Activated CD4-positive, alpha-beta T cell treated with anti-CD3 and anti-CD28 coated beads for 36 hours (primary cell): ENCODE measurements at regions not wholly inside any gene's neighbourhood (a gene's known extent, or its start where the extent isn't known, plus 50 kb on each side); places are given as distances from the start of the nearest gene placed in this dataset.

Experiments
- ATAC-seq: fragments of 200-7000 bp; cut with Tn5 transposase; one replicate; pipeline ENCODE4 v1.10.0; 2021; ENCODE audit warnings: mild to moderate bottlenecking, moderate library complexity
- CTCF ChIA-PET: fragments of 350-600 bp; sonication (Branson Sonifier 250); formaldehyde crosslinking; loops from one replicate; lab custom pipeline; 2021; ENCODE audit warnings: antibody characterized with exemption; lab: Charles Lee
- POLR2A ChIA-PET: fragments of 350-600 bp; sonication (Branson Sonifier 250); formaldehyde crosslinking; loops from one replicate; lab custom pipeline; 2021; ENCODE audit warnings: antibody characterized with exemption, inconsistent platforms; lab: Charles Lee
- DNase-seq: peaks from one replicate; pipeline ENCODE4 v3.0.0-alpha.2; 2020
- H3K27ac Mint-ChIP-seq: one replicate; pipeline ENCODE4 v1.8.0; 2021; ENCODE audit warnings: mixed read lengths
- H3K27me3 Mint-ChIP-seq: one replicate; pipeline ENCODE4 v1.8.0; 2021; ENCODE audit warnings: mixed read lengths
- H3K36me3 Mint-ChIP-seq: one replicate; pipeline ENCODE4 v1.8.0; 2021; ENCODE audit warnings: low read depth, mixed read lengths
- H3K4me1 Mint-ChIP-seq: one replicate; pipeline ENCODE4 v1.8.0; 2021; ENCODE audit warnings: mixed read lengths
- H3K4me3 Mint-ChIP-seq: one replicate; pipeline ENCODE4 v1.8.0; 2021; ENCODE audit warnings: mild to moderate bottlenecking, moderate library complexity, mixed read lengths
- H3K9me3 Mint-ChIP-seq: one replicate; pipeline ENCODE4 v1.8.0; 2021; ENCODE audit warnings: low read depth, mixed read lengths
- intact Hi-C, 2 experiments: fragments of 100-400 bp; cut with DNase I in 1 of 2; cut with micrococcal nuclease in 1 of 2; formaldehyde crosslinking; loops; one replicate each; pipeline versions ENCODE4 v1.14.2 to v1.15.1; 2022 to 2024; cut with DNase I, micrococcal nuclease

DNA sequence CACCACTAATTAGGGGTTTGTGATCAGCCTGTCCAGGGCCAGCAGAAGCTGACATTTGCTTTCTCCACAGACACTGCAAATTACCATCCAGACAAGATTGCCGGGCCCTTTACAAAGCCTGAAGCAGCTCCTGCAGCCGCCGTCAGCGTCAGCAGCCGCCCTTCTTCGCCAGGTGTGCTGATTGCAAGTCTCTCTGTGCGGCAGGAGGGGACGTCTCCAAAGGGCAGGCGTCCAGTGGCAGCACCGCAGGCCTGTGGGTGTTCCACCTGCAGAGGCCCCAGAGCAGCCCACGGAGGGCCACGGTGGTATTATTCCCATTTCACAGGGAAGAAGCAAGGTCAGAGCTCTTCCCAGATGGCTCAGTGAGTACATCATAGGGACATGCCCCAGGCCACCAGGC is 108.0 kb upstream of the PPP1R26 start:
- ATAC-seq (no peak), DNase-seq (no peak)
- no peaks in the 10 kb centered on the region for H3K4me1 Mint-ChIP-seq
- no peak overlapping the region for H3K27ac Mint-ChIP-seq
- intact Hi-C loops, result no loop called here
- CTCF ChIA-PET, result no interaction called here
- no peaks in the 10 kb centered on the region for H3K9me3 Mint-ChIP-seq
- H3K36me3 Mint-ChIP-seq, result no peaks in the 10 kb centered on the region
- POLR2A ChIA-PET, result no interaction called here
- H3K27me3 Mint-ChIP-seq, result no peaks in the 10 kb centered on the region
- H3K4me3 Mint-ChIP-seq, result no peak overlapping the region

DNA sequence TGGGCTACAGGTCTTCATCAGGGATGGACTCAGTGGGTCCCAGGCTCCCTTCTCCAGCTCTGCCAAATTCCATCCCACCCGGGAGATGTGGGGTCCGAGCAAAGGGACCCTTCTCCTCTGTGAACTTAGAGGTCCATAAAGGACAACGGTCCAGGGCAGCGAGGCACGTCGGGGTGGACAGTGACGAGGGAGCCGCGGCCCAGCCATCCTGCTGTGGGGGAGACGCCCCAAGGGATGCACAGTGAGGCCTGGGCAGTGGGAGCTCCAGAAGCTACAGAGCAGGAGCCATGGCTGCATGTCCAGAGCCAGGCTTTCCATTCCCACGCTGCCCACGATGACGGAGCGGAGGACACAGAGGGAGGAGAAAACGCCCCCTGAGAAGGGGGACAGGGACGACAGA is 107.5 kb upstream of the PPP1R26 start:
- Mint-ChIP-seq H3K36me3 (no peaks in the 10 kb centered on the region), H3K9me3 (no peaks in the 10 kb centered on the region)
- CTCF ChIA-PET, result no interaction called here

DNA sequence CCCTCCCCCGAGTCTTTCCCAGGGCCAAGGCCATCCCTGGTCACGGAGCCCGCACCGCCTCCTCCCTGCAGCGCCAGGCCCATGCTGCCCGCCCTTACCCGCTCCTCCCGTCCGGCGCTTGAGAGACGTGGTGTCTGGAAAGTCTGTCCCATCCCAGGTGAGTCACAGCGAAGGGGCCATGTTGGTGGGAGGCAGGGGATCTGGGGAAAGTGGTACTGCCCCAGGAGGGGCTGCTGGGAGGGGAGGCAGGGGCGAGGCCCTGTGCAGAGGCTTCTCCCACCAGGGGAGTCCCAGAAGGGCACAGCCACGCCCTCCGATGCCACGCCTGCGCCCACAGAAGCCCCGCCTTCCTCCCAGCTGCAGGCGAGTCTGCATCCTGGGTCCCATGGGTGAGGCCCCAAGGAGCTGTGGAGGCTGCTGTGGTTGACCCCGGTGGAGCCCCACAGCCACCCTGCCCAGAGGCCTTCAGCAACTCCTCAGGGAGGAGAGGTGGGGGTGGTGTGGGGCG is 107.0 kb upstream of the PPP1R26 start:
- H3K36me3 Mint-ChIP-seq, result no peaks in the 10 kb centered on the region
- DNase-seq (no peak), ATAC-seq (no peak)
- CTCF ChIA-PET, result no interaction called here
- H3K4me3 Mint-ChIP-seq, result no peak overlapping the region
- H3K4me1 Mint-ChIP-seq, result no peaks in the 10 kb centered on the region
- no peaks in the 10 kb centered on the region for H3K9me3 Mint-ChIP-seq
- intact Hi-C loops, result no loop called here
- POLR2A ChIA-PET, result no interaction called here
- no peaks in the 10 kb centered on the region for H3K27me3 Mint-ChIP-seq
- H3K27ac Mint-ChIP-seq, result no peak overlapping the region

More for the DNA sequence above, 107.5 kb upstream of the PPP1R26 start:
- H3K4me3 Mint-ChIP-seq, result no peak overlapping the region
- no peaks in the 10 kb centered on the region for H3K27me3 Mint-ChIP-seq
- DNase-seq (no peak), ATAC-seq (no peak)
- no peaks in the 10 kb centered on the region for H3K4me1 Mint-ChIP-seq
- POLR2A ChIA-PET, result no interaction called here
- no peak overlapping the region for H3K27ac Mint-ChIP-seq
- intact Hi-C loops, result no loop called here

DNA sequence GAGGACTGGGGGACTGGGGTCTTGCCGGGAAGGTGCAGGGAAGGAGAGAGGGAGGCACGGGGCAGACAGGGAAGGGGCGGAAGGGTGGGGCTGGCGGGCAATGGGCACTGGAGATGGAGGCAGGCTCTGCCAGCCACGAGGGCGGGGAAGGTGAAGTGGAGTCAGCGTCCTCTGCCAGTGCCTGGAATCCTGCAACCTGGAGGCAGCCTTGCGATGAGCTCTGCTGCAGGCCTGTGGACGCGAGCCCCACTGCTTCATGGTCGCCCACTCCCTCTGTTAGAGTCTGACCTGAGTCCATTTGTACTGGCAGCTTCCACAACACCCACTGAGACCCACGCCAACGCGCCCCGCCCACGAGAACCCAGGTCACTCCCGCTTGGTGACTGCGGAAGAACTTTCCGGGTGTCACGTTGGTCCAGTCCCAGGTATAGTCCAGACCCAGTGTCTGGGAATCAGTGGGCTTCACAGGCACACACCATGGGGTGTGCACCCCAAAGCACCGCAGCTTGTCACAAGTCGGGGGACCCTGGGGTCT is 106.4 kb upstream of the PPP1R26 start:
- H3K9me3 Mint-ChIP-seq, result no peaks in the 10 kb centered on the region
- no peak overlapping the region for H3K4me3 Mint-ChIP-seq
- ATAC-seq, result no peak
- no peak overlapping the region for H3K27ac Mint-ChIP-seq
- H3K27me3 Mint-ChIP-seq, result no peaks in the 10 kb centered on the region
- POLR2A ChIA-PET, result no interaction called here
- no peak for DNase-seq
- intact Hi-C loops, result no loop called here
- H3K36me3 Mint-ChIP-seq, result no peaks in the 10 kb centered on the region
- no peaks in the 10 kb centered on the region for H3K4me1 Mint-ChIP-seq
- CTCF ChIA-PET, result no interaction called here

DNA sequence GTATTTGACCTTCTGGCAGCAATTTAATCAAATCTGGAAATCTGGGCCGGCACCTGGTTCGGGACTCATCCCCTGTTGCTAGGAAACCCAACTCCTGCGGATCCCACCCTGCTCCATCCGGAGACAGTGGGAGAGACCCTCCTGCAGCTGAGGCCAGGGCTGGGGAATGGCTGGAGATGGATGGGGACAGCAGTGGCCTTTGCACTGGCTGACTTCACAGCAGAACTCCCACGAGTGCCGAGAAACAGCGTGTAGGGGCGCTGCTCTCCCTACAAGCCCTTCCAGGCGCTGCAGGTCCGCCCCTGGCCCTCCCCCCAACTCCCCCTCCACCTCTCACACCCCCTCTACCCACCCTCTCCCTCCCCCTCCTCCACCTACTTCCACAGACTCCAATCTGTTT is 105.8 kb upstream of the PPP1R26 start:
- intact Hi-C loops, result no loop called here
- H3K27ac Mint-ChIP-seq, result no peak overlapping the region
- DNase-seq, result no peak
- ATAC-seq, result no peak
- CTCF ChIA-PET, result no interaction called here
- POLR2A ChIA-PET, result no interaction called here
- no peaks in the 10 kb centered on the region for H3K9me3 Mint-ChIP-seq
- H3K36me3 Mint-ChIP-seq, result no peaks in the 10 kb centered on the region
- no peaks in the 10 kb centered on the region for H3K27me3 Mint-ChIP-seq
- no peaks in the 10 kb centered on the region for H3K4me1 Mint-ChIP-seq
- no peak overlapping the region for H3K4me3 Mint-ChIP-seq

DNA sequence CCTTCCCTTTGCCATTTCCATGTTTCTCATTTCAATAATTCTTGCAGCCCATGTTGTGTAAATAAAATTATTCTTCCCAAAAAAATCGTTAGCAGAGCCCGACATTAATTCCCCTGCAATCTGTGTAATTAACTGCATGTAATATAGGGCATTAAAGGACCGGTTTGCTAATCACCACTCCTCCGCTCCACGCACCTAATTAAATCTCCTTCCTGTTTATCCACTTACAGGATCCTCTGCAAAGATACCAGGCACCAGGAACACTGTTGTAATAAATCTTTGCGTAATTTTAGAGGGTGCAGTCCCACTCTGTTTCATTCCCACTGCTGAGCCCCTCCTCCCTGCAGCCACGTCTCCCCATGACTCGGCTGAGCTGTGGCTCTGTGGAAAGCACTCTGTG is 105.0 kb upstream of the PPP1R26 start:
- intact Hi-C loops, result no loop called here
- Mint-ChIP-seq H3K27me3 (no peaks in the 10 kb centered on the region), H3K27ac (no peak overlapping the region), H3K4me3 (no peak overlapping the region), H3K36me3 (no peaks in the 10 kb centered on the region), H3K4me1 (no peaks in the 10 kb centered on the region), H3K9me3 (no peaks in the 10 kb centered on the region)
- ChIA-PET POLR2A (no interaction called here), CTCF (no interaction called here)
- ATAC-seq, result no peak
- no peak for DNase-seq

DNA sequence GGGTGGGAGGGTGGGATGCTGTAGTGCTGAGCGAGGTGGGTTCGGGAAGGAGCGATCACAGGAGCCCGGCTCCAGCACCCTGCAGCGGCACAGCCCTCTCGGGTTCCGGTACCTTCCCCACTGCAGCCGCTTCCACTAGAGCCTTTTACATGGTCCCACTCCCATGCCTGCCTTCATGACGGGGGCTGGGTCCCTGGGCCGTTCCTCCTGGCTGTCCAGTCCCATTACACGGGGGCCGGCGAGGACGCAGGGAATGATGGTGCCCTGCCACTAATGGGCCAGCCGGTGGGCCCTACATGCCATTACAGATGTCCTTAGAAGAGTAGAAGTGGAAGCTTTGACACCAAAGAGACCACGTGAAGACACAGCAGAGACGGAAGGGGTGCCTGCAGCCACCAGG is 104.6 kb upstream of the PPP1R26 start:
- ChIA-PET CTCF (no interaction called here), POLR2A (no interaction called here)
- Mint-ChIP-seq H3K27ac (no peak overlapping the region), H3K27me3 (no peaks in the 10 kb centered on the region), H3K9me3 (no peaks in the 10 kb centered on the region), H3K4me3 (no peak overlapping the region), H3K4me1 (no peaks in the 10 kb centered on the region), H3K36me3 (no peaks in the 10 kb centered on the region)
- ATAC-seq, result no peak
- DNase-seq, result no peak
- intact Hi-C loops, result no loop called here

DNA sequence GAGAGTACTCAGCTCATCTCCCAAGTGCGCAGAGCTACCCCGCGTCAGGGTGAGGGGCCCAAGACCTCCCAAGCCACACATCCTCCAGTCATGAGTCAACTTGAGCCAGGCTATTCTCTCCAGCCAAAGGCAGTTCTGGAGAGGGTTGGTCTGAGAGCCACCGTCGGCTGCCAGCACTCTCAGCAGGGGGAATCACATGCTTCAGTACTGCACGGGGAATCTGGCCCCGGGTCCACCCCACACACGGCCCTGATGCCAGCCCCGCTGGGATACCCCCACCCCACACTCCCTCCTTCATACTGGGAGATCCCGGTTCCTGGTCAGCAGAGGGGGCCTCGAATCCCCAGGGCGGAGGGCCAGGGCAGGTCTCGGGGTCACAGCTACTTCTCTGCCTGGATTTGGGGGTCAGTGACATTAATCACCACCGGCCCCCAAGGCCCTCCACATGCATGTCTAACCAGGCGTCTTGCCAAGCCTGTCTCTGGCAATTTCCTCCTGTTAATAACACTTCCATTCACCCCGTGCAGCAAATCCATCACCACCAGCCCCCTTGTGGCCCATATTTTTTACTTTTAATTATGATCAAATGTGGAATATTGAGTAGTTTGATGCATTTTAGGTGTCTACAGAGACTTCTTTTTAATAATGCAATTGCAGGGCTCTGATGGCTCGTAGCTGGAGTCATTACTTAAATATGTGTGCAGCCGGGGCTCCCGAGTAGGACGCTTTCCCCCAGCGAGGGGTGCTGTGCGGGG is 102.9 kb upstream of the PPP1R26 start:
- no peaks in the 10 kb centered on the region for H3K4me1 Mint-ChIP-seq
- ChIA-PET CTCF (no interaction called here), POLR2A (no interaction called here)
- ATAC-seq, result no peak
- H3K27me3 Mint-ChIP-seq, result no peaks in the 10 kb centered on the region
- no peak overlapping the region for H3K27ac Mint-ChIP-seq
- intact Hi-C loops, result no loop called here
- no peaks in the 10 kb centered on the region for H3K36me3 Mint-ChIP-seq
- H3K9me3 Mint-ChIP-seq, result no peaks in the 10 kb centered on the region
- DNase-seq, result no peak
- H3K4me3 Mint-ChIP-seq, result no peak overlapping the region

DNA sequence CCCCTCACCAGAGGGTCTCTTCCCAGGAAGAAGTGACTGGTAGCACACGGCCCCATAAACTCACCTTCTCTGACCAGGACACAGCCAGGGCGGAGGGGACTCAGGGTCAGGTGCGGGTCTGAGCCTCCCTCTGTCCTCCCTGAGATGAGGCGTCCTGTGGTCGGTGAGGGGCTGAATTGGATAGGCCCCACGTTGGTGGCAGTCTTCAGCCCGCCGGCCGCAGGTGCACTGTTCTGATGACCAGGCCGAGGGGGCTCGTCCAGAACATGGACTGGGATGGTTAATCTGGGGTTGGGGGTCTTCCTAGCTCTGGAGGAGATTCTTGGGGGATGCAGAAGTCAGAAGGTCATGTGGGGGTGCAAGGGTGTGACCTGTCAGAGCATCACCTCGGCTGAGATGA is 102.2 kb upstream of the PPP1R26 start:
- ChIA-PET CTCF (no interaction called here), POLR2A (no interaction called here)
- no peaks in the 10 kb centered on the region for H3K4me1 Mint-ChIP-seq
- DNase-seq, result no peak
- H3K36me3 Mint-ChIP-seq, result no peaks in the 10 kb centered on the region
- no peaks in the 10 kb centered on the region for H3K27me3 Mint-ChIP-seq
- H3K27ac Mint-ChIP-seq, result no peak overlapping the region
- no peak overlapping the region for H3K4me3 Mint-ChIP-seq
- intact Hi-C loops, result no loop called here
- H3K9me3 Mint-ChIP-seq, result no peaks in the 10 kb centered on the region
- ATAC-seq, result no peak

DNA sequence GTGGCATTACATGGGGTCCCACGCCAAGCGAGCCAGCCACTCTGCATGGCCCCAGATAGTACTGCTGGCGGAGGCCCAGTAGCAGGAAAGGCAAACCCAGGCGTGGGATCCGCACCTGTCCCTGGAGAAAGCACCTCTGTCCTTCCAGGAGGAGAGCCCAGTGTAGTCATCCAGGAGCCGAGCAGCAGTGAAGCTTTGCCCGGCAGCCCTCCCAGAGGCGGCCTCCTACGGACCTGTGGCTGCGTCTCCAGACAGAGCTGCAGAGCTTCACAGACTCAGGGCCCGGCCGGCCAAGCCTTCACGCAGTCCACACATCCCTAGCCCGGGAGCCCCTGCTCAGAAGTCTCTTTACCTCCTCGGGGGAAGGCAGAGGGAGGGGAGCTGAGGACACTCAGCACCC is 100.8 kb upstream of the PPP1R26 start:
- no peak overlapping the region for H3K4me3 Mint-ChIP-seq
- intact Hi-C loops, result no loop called here
- ChIA-PET CTCF (no interaction called here), POLR2A (no interaction called here)
- no peak overlapping the region for H3K27ac Mint-ChIP-seq
- DNase-seq, result no peak
- no peaks in the 10 kb centered on the region for H3K36me3 Mint-ChIP-seq
- ATAC-seq, result no peak
- no peaks in the 10 kb centered on the region for H3K9me3 Mint-ChIP-seq
- no peaks in the 10 kb centered on the region for H3K27me3 Mint-ChIP-seq
- no peaks in the 10 kb centered on the region for H3K4me1 Mint-ChIP-seq

DNA sequence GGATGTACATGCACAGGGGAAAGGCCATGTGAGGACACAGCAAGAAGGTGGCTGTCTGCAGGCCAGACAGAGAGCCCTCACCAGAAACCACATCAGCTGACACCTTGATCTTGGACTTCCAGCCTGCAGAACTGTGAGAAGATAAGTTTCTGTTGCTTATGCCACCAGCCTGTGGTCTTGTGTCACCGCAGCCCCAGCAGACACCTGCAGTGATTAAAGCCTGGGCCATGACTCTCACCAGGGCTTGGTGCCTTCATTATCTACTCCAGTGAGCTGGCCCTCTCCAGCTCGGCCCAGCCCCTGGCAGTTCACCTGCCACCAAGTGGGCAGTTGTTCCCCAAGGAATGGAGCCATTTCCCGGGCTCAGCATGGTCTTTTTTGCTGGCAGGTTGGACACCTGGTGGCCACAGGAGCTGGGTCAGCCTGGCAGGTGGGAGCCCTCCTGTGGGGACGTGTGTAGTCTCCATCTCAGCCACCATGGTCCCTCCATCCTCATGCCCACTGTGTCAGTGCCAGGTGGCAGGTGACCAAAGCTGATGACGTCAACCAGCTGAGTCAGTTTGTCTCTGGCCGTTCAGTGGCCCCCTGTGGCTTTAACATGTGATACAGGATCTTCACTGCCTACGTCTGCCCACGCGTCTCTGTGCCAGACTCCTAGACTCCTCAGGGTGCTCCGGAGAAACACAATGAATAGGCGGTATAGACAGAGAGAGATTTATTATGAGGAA is 99.9 kb upstream of the PPP1R26 start:
- Mint-ChIP-seq H3K4me1 (no peaks in the 10 kb centered on the region), H3K27me3 (no peaks in the 10 kb centered on the region), H3K36me3 (no peaks in the 10 kb centered on the region), H3K27ac (no peak overlapping the region), H3K9me3 (no peaks in the 10 kb centered on the region), H3K4me3 (no peak overlapping the region)
- ATAC-seq (no peak), DNase-seq (no peak)
- intact Hi-C loops, result no loop called here
- POLR2A ChIA-PET, result no interaction called here
- CTCF ChIA-PET, result no interaction called here

DNA sequence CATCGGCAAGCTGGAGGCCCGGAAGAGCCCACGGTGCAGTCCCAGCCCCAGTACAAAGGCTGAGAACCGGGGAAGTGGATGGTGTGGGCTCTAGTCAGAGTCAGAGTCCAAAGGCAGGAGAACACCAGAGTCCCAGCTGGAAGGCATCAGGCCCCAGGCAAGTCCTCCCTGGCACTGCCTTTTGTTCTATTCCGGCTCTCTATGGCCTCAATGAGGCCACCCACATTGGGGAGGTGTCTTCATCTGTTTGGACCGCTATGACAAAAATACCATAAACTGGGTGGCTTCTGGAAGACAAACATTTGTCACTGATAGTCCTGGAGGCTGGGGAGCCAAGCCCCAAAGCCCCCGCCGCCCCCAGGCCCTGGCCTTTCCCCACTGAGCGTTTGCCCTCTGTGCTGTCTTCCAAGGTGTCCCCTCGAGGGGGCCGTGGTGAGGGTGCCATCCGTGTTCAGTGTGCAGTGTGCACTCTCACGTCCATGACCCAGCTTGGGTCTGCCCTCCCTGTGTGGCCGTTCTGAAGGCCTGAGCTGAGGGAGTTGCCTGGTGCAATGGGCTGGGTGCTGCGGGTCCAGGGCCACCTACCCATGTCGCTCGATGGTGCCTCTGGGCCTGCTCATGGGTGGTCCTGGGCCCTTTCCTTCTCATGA is 99.1 kb upstream of the PPP1R26 start:
- Mint-ChIP-seq H3K9me3 (no peaks in the 10 kb centered on the region), H3K4me1 (no peaks in the 10 kb centered on the region), H3K36me3 (no peaks in the 10 kb centered on the region), H3K4me3 (no peak overlapping the region), H3K27ac (no peak overlapping the region), H3K27me3 (no peaks in the 10 kb centered on the region)
- ATAC-seq (no peak), DNase-seq (no peak)
- intact Hi-C loops, result no loop called here
- ChIA-PET CTCF (no interaction called here), POLR2A (no interaction called here)
